ENCODE measurements at regions not wholly inside any gene's neighbourhood (a gene's known extent, or its start where the extent isn't known, plus 50 kb on each side); places are given as distances from the start of the nearest gene placed in this dataset.
A peak's percentile ranks its signal among the peaks of the same experiment; 100 is the strongest.

- H3K27me3 ChIP-seq, result no peaks in the 10 kb centered on the region
- WGBS, result 89% methylated on average over 5 of the region's 5 CpGs
- DNase-seq (ENCODE audit: low spot score in 2 of 2), result no peak
- H3K9me3 ChIP-seq, result no peaks in the 10 kb centered on the region
- H3K4me1 ChIP-seq, result peaks cover 14% of the 10 kb centered on the region
- H3K27ac ChIP-seq, result no peak overlapping the region
- TF ChIP-seq POLR2A (IDR thresholded peaks at IDR 0.05), result no peak
- no peak for TF ChIP-seq POLR2AphosphoS5 (IDR thresholded peaks at IDR 0.05)
- TF ChIP-seq EP300 (IDR thresholded peaks at IDR 0.05), result no peak
- no peak for TF ChIP-seq CTCF (IDR thresholded peaks at IDR 0.05)
- no peak overlapping the region for H3K4me3 ChIP-seq
- no peaks in the 10 kb centered on the region for H3K36me3 ChIP-seq
Measured at GRCh38 chr7:66497346-66497745, 131.3 kb upstream of the KCTD7 start.

- no peak overlapping the region for H3K4me3 ChIP-seq
- H3K9me3 ChIP-seq, result no peaks in the 10 kb centered on the region
- no peaks in the 10 kb centered on the region for H3K4me1 ChIP-seq
- H3K36me3 ChIP-seq, result no peaks in the 10 kb centered on the region
- DNase-seq (ENCODE audit: low spot score in 2 of 2), result no peak
- H3K27ac ChIP-seq, result no peak overlapping the region
- H3K27me3 ChIP-seq, result no peaks in the 10 kb centered on the region
- 95% methylated on average over 3 of the region's 3 CpGs for WGBS
- TF ChIP-seq EP300 (IDR thresholded peaks at IDR 0.05) (no peak), CTCF (IDR thresholded peaks at IDR 0.05) (no peak), POLR2AphosphoS5 (IDR thresholded peaks at IDR 0.05) (no peak), POLR2A (IDR thresholded peaks at IDR 0.05) (no peak)
Measured at GRCh38 chr7:66500087-66500486, 128.6 kb upstream of the KCTD7 start.

- DNase-seq (ENCODE audit: low spot score in 2 of 2), result peak in 1 of 2 donors; percentile 73
- no peak overlapping the region for H3K27ac ChIP-seq
- TF ChIP-seq POLR2A (IDR thresholded peaks at IDR 0.05), result no peak
- no peak for TF ChIP-seq CTCF (IDR thresholded peaks at IDR 0.05)
- TF ChIP-seq POLR2AphosphoS5 (IDR thresholded peaks at IDR 0.05), result no peak
- no peak for TF ChIP-seq EP300 (IDR thresholded peaks at IDR 0.05)
- peaks cover 15% of the 10 kb centered on the region for H3K27me3 ChIP-seq
- 80% methylated on average over 12 of the region's 12 CpGs for WGBS
- no peaks in the 10 kb centered on the region for H3K36me3 ChIP-seq
- H3K4me3 ChIP-seq, result no peak overlapping the region
- no peaks in the 10 kb centered on the region for H3K9me3 ChIP-seq
- H3K4me1 ChIP-seq, result peaks cover 9% of the 10 kb centered on the region
Measured at GRCh38 chr7:66502230-66503035, 126.2 kb upstream of the KCTD7 start.

GRCh38 chr7:66503036-66503370 is 125.7 kb upstream of the KCTD7 start:
- H3K4me1 ChIP-seq, result peaks cover 9% of the 10 kb centered on the region
- no peaks in the 10 kb centered on the region for H3K9me3 ChIP-seq
- H3K4me3 ChIP-seq, result no peak overlapping the region
- no peak overlapping the region for H3K27ac ChIP-seq
- DNase-seq (ENCODE audit: low spot score in 2 of 2), result peak in 1 of 2 donors; percentile 77
- H3K27me3 ChIP-seq, result peaks cover 15% of the 10 kb centered on the region
- TF ChIP-seq POLR2A (IDR thresholded peaks at IDR 0.05) (no peak), POLR2AphosphoS5 (IDR thresholded peaks at IDR 0.05) (no peak), EP300 (IDR thresholded peaks at IDR 0.05) (no peak), CTCF (IDR thresholded peaks at IDR 0.05) (no peak)
- no peaks in the 10 kb centered on the region for H3K36me3 ChIP-seq
- WGBS, result 72% methylated on average over 3 of the region's 13 CpGs

- Histone ChIP-seq H3K9me3 (no peaks in the 10 kb centered on the region), H3K4me1 (peaks cover 9% of the 10 kb centered on the region), H3K27me3 (peaks cover 15% of the 10 kb centered on the region), H3K4me3 (no peak overlapping the region), H3K36me3 (no peaks in the 10 kb centered on the region), H3K27ac (no peak overlapping the region)
- TF ChIP-seq POLR2A (IDR thresholded peaks at IDR 0.05), result no peak
- TF ChIP-seq POLR2AphosphoS5 (IDR thresholded peaks at IDR 0.05), result no peak
- no peak for TF ChIP-seq EP300 (IDR thresholded peaks at IDR 0.05)
- no peak for TF ChIP-seq CTCF (IDR thresholded peaks at IDR 0.05)
- DNase-seq (ENCODE audit: low spot score in 2 of 2), result no peak
- 50% methylated on average over 1 of the region's 19 CpGs for WGBS
Measured at GRCh38 chr7:66503551-66504031, 125.1 kb upstream of the KCTD7 start.

All from suprapubic skin (tissue), 4 donors.